CD4-positive, CD25-positive, alpha-beta regulatory T cell (primary cell): ENCODE measurements at regions not wholly inside any gene's neighbourhood (a gene's known extent, or its start where the extent isn't known, plus 50 kb on each side); places are given as distances from the start of the nearest gene placed in this dataset.
"Not testable (repeated sequence)": the region's sequence is repeated elsewhere in the genome, so short reads cannot be mapped to it uniquely, and the experiment has no call there.

Experiments used
- ATAC-seq, 2 donors: fragments of 150-1000 bp; cut with Tn5 transposase; one replicate each; pipeline ENCODE4 v1.10.0; 2021; ENCODE audit warnings: low read depth in 2 of 2, moderate number of reproducible peaks in 2 of 2, moderate library complexity in 1 of 2
- DNase-seq, 3 donors: peaks; one replicate each; pipeline versions ENCODE4 v3.0.0 to v3.0.0-alpha.2; 2012 to 2022; ENCODE audit warnings: mixed read lengths in 1 of 3
- H3K27ac ChIP-seq: one replicate; pipeline ENCODE4 v1.7.0; 2013; ENCODE audit warnings: mild to moderate bottlenecking, low read length; ENCODE audit not compliant: insufficient read depth, poor library complexity, severe bottlenecking
- H3K27me3 ChIP-seq: one replicate; pipeline ENCODE4 v1.7.0; 2013; ENCODE audit warnings: low read length; ENCODE audit not compliant: control insufficient read depth, insufficient read depth
- H3K36me3 ChIP-seq: one replicate; pipeline ENCODE4 v1.7.0; 2013; ENCODE audit warnings: mild to moderate bottlenecking, low read length, moderate library complexity; ENCODE audit not compliant: control insufficient read depth, insufficient read depth
- H3K4me1 ChIP-seq: 2 replicates; pipeline ENCODE4 v1.7.0; 2013; ENCODE audit warnings: mild to moderate bottlenecking, low read length; ENCODE audit not compliant: insufficient read depth, control insufficient read depth, poor library complexity, severe bottlenecking
- H3K4me3 ChIP-seq: one replicate; pipeline ENCODE4 v1.7.0; 2013; ENCODE audit warnings: low read depth, mild to moderate bottlenecking, low read length, moderate library complexity
- H3K9me3 ChIP-seq, 2 experiments: 1 replicate in 1 of 2; 2 replicates in 1 of 2; pipeline ENCODE4 v1.7.0; 2013; ENCODE audit warnings: low read length in 2 of 2, mild to moderate bottlenecking in 1 of 2, moderate library complexity in 1 of 2; ENCODE audit not compliant: control insufficient read depth in 2 of 2
- H3K27ac Mint-ChIP-seq, 3 donors: one replicate each; pipeline ENCODE4 v1.8.0; 2020 to 2022; ENCODE audit warnings: mild to moderate bottlenecking in 3 of 3, mixed read lengths in 3 of 3, moderate library complexity in 2 of 3
- H3K27me3 Mint-ChIP-seq: one replicate; pipeline ENCODE4 v1.8.0; 2022; ENCODE audit warnings: mild to moderate bottlenecking, mixed read lengths
- H3K36me3 Mint-ChIP-seq: one replicate; pipeline ENCODE4 v1.8.0; 2020; ENCODE audit warnings: mixed read lengths
- H3K4me1 Mint-ChIP-seq, 4 donors: one replicate each; pipeline ENCODE4 v1.8.0; 2020 to 2022; ENCODE audit warnings: mixed read lengths in 4 of 4, mild to moderate bottlenecking in 1 of 4
- H3K4me3 Mint-ChIP-seq, 4 donors: one replicate each; pipeline ENCODE4 v1.8.0; 2020 to 2022; ENCODE audit warnings: mild to moderate bottlenecking in 4 of 4, mixed read lengths in 4 of 4, moderate library complexity in 3 of 4
- H3K9me3 Mint-ChIP-seq, 7 donors: one replicate each; pipeline ENCODE4 v1.8.0; 2020 to 2022; ENCODE audit warnings: mixed read lengths in 7 of 7, mild to moderate bottlenecking in 3 of 7, moderate library complexity in 2 of 7

DNA sequence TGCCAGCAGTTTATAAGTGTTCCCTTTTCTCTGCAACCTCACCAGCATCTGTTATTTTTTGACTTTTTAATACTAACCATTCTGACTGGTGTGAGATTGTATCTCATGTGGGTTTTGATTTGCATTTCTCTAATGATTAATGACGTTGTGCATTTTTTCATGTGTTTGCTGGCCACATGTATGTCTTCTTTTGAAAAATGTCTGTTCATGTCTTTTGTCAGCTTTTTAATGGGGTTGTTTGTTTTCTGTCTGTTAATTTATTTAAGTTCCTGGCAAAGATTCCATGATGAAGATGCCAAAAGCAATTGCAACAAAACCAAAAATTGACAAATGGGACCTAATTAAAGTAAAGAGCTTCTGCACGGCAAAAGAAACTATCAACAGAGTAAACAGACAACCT lies 137.2 kb upstream of the JCAD start:
- not testable (repeated sequence) for ATAC-seq, H3K27me3 Mint-ChIP-seq, H3K9me3 Mint-ChIP-seq

DNA sequence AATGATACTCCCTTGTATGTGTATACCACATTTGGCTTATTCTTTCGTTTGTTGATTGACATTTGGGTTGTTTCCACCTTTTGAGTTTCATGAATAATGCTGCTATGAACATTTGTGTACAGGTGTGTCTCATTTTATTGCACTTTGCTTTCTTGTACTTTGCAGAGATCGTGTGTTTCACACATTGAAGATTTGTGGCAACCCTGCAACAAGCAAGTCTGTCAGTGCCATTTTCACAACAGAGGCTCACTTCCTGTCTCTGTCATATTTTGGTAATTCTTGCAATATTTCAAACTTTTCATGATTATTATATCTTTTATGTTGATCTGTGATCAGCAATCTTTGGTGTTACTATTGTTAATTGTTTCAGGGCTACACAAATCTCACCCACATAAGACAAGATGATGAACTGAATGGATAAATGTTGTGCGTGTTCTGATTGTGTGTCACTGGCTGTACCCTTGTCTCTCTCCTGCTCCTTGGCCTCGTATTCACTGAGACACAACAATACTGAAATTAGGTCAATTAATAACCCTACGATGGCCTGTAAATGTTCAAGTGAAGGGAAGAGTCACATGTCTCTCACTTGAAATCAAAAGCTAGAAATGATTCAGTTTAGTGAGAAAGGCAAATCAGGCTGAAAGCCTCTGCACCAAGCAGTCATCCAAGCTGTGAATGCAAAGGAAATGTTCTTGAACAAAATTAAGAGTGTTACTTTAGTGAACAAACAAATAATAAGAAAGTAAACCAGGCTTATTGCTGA lies 133.6 kb upstream of the JCAD start:
- Mint-ChIP-seq H3K27ac (no peak overlapping the region), H3K4me3 (no peak overlapping the region), H3K4me1 (no peaks in the 10 kb centered on the region), H3K9me3 (peaks cover 0 to 2% (median 0%) of the 10 kb centered on the region in 7 donors), H3K27me3 (peaks cover 9% of the 10 kb centered on the region), H3K36me3 (no peaks in the 10 kb centered on the region)
- Histone ChIP-seq H3K4me1 (no peaks in the 10 kb centered on the region), H3K36me3 (no peaks in the 10 kb centered on the region), H3K27ac (no peak overlapping the region), H3K4me3 (no peak overlapping the region), H3K9me3 (no peaks in the 10 kb centered on the region), H3K27me3 (peaks cover 4% of the 10 kb centered on the region)
- DNase-seq (no peak), ATAC-seq (no peak)

More for the DNA sequence above, 137.2 kb upstream of the JCAD start:
- not testable (repeated sequence) for H3K27me3 ChIP-seq, H3K4me3 ChIP-seq, H3K27ac Mint-ChIP-seq, H3K36me3 Mint-ChIP-seq, H3K4me1 ChIP-seq, H3K4me3 Mint-ChIP-seq, H3K27ac ChIP-seq, H3K36me3 ChIP-seq, H3K4me1 Mint-ChIP-seq, DNase-seq, H3K9me3 ChIP-seq

DNA sequence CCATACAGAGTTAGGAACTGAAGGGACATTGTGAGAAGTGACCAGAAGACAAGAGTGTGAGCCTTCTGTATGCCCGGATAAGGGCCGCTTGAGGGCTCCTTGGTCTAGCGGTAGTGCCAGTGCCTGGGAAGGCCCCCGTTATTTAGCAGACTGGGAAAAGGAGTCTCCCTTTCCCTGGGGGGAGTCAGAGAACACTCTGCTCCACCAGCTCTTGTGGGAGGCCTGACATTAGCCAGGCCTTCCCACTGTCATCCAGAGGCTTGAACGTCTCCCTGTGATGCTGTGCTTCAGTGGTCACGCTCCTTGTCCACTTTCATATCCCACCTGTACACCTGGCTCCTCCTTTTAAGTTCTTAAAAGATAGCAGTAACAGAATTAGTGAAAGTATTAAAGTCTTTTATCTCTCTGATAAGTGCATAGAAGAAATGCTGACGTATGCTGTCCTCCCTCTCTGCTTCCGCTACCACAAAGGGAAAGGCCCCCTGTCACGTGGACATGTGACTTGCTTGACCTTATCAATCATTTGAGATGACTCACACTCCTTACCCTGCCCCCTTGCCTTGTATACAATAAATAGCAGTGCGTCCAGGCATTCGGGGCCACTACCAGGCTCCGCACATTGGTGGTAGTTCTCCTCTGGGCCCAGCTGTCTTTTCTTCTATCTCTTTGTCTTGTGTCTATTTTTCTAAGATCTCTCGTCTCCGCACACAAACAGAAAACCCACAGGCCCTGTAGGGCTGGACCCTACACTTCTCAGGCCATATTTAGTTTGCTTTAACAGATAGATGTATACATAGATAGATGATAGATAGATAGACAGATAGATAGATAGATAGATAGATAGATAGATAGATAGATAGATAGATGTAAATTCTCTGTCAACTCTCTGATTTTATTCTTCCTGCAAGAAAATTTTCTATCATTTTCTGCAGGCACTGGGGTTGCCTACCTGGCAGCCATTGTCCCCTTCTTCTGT lies 131.5 kb upstream of the JCAD start:
- Histone ChIP-seq H3K4me1 (no peaks in the 10 kb centered on the region), H3K36me3 (no peaks in the 10 kb centered on the region), H3K4me3 (no peak overlapping the region), H3K9me3 (no peaks in the 10 kb centered on the region), H3K27me3 (no peaks in the 10 kb centered on the region), H3K27ac (no peak overlapping the region)
- DNase-seq (no peak), ATAC-seq (no peak)
- H3K9me3 Mint-ChIP-seq: peaks cover 0 to 2% (median 0%) of the 10 kb centered on the region in 7 donors
- no peak overlapping the region for H3K4me3 Mint-ChIP-seq
- H3K36me3 Mint-ChIP-seq: no peaks in the 10 kb centered on the region
- no peaks in the 10 kb centered on the region for H3K4me1 Mint-ChIP-seq
- H3K27ac Mint-ChIP-seq: no peak overlapping the region
- peaks cover 7% of the 10 kb centered on the region for H3K27me3 Mint-ChIP-seq

DNA sequence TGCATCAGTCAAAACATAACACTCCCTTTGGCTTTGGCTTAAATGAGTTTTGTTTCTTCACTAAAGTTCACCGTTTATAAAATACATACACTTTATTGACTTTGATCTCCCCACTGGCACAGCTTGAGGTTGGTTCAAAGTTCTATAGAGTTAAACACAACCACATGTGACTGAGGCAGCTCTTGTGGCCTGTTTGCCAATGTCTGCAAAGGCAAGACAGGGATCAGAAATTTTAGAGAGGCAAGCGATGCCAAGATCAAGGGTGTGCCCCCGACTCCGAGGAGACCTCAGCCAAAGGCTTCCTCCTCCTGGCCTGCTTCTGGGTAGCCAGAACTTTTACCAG lies 129.8 kb upstream of the JCAD start:
- Histone ChIP-seq H3K27me3 (no peaks in the 10 kb centered on the region), H3K27ac (no peak overlapping the region), H3K9me3 (no peaks in the 10 kb centered on the region), H3K4me1 (no peaks in the 10 kb centered on the region), H3K4me3 (no peak overlapping the region), H3K36me3 (no peaks in the 10 kb centered on the region)
- Mint-ChIP-seq H3K4me3 (no peak overlapping the region), H3K27me3 (peaks cover 7% of the 10 kb centered on the region), H3K27ac (no peak overlapping the region), H3K9me3 (no peaks in the 10 kb centered on the region), H3K36me3 (no peaks in the 10 kb centered on the region), H3K4me1 (no peaks in the 10 kb centered on the region)
- no peak for ATAC-seq
- no peak for DNase-seq

DNA sequence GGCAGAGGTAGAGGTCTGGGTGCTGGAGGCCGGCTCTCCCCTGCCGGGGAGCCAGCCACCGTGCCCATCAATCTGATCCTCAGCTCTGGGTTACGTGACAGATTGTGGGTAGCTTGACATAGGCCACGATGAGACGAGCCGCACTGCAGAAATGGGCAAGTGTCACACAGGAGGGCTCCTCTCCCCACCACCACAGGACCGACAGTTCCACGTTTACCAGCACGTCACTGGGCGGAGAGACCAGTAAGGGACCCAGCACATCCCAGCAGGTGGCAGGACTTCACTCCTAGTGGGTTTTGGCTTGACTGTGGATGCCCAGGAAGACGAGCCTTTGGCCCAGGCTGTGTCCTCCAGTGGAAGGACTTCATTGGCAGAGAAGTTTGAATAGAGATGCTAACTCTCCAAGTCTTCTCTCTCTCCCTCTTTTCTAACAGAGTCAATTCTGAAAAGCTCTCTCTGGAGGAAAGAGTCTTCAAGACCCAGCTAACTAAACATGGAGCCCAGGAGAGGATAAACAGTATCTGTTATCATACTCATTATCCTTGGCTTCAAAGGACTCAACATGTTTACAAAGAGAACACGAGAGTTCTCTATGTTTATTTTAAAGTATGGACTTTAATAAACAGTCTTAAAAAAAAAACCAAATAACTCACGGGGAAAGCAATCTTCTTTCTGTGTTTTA lies 129.3 kb upstream of the JCAD start:
- H3K4me3 Mint-ChIP-seq: no peak overlapping the region
- no peaks in the 10 kb centered on the region for H3K4me1 ChIP-seq

DNA sequence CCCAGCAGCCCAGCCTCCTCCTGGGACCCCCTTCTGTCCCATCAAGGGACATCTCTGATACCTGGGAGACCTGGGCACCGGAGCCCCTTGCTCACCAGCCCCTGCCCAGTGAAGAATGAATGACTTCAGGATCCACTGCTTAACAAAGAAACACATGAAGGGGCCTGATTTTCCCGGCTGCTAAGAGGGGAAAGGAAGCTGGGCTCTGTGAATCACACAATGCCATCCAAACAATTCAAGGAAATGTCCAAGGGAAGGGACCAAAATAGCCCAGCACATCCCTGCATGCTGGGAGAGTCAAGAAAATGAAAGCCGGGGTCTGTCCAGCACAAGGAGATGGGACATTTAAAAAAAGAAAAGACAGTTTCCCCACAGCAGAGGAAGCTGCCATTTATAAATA lies 128.7 kb upstream of the JCAD start:
- Mint-ChIP-seq H3K27ac (no peak overlapping the region), H3K4me1 (no peaks in the 10 kb centered on the region), H3K9me3 (no peaks in the 10 kb centered on the region), H3K36me3 (no peaks in the 10 kb centered on the region), H3K27me3 (peaks cover 7% of the 10 kb centered on the region), H3K4me3 (no peak overlapping the region)
- ATAC-seq: no peak
- Histone ChIP-seq H3K36me3 (no peaks in the 10 kb centered on the region), H3K27ac (no peak overlapping the region), H3K4me1 (no peaks in the 10 kb centered on the region), H3K9me3 (no peaks in the 10 kb centered on the region), H3K27me3 (no peaks in the 10 kb centered on the region), H3K4me3 (no peak overlapping the region)
- DNase-seq: no peak

More for the DNA sequence above, 129.3 kb upstream of the JCAD start:
- no peaks in the 10 kb centered on the region for H3K9me3 ChIP-seq
- H3K27ac ChIP-seq: no peak overlapping the region
- Mint-ChIP-seq H3K27ac (no peak overlapping the region), H3K27me3 (peaks cover 7% of the 10 kb centered on the region), H3K9me3 (no peaks in the 10 kb centered on the region), H3K4me1 (no peaks in the 10 kb centered on the region), H3K36me3 (no peaks in the 10 kb centered on the region)
- no peaks in the 10 kb centered on the region for H3K27me3 ChIP-seq
- no peak for DNase-seq
- no peaks in the 10 kb centered on the region for H3K36me3 ChIP-seq
- ATAC-seq: no peak
- H3K4me3 ChIP-seq: no peak overlapping the region

DNA sequence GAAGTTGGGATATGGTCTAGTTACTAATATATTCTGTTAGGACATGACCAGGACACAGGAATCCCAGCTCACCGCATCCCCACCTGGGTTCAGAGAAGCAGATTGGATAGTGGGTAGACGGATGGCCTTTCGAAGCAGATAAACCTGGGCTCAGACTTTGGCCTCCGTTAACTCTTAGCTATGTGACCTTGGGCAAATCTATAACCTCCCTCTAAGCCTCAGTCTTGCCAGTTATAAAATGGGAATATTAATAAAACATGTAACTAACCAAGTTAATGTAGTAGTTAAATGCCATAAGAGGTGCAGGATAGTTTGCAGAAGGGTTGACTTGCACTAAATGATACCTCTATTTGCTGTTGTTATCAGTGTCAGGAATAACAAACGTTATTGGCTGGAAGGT lies 127.6 kb upstream of the JCAD start:
- Histone ChIP-seq H3K9me3 (no peaks in the 10 kb centered on the region), H3K27ac (no peak overlapping the region), H3K27me3 (no peaks in the 10 kb centered on the region), H3K36me3 (no peaks in the 10 kb centered on the region), H3K4me1 (no peaks in the 10 kb centered on the region), H3K4me3 (no peak overlapping the region)
- Mint-ChIP-seq H3K36me3 (no peaks in the 10 kb centered on the region), H3K4me1 (no peaks in the 10 kb centered on the region), H3K9me3 (no peaks in the 10 kb centered on the region), H3K4me3 (no peak overlapping the region), H3K27ac (no peak overlapping the region), H3K27me3 (peaks cover 7% of the 10 kb centered on the region)
- DNase-seq (no peak), ATAC-seq (no peak)
